ENCODE measurements at regions not wholly inside any gene's neighbourhood (a gene's known extent, or its start where the extent isn't known, plus 50 kb on each side); places are given as distances from the start of the nearest gene placed in this dataset.
"Not testable (repeated sequence)": the region's sequence is repeated elsewhere in the genome, so short reads cannot be mapped to it uniquely, and the experiment has no call there.

DNA sequence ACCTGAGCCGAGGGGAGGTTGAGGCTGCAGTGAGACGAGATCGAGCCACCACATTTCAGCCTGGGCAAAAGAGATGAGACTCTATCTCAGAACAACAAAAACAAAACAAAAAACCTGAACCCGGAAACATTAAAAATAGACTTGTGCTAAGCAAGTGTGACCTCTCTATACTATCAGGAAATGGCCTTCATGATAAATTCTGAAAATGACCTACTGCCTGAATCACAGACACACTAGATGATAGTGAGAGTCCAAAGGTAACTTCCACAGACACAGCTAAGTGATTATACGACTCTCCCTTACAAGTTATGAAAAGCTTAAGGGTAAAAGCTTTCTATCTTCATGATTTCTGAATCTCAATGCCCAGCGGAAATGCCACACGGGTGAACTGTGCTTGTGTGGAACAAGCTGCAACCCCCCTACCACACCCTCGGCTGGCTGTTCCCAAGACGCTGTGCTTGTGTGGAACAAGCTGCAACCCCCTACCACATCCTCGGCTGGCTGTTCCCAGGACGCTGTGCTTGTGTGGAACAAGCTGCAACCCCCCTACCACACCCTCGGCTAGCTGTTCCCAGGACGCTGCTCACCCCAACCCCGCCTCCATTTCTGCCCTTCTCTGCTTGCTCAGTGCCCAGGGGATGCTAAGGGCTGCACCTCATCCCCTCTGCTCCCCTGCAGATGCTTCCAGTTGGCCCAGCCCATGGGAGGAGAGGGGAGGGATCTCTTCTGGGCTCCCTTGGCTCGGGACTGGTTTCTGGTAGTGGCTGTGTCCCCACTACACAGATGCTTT is 56.2 kb upstream of the TNK2 start:
- H3K27ac ChIP-seq; H3K9me3 ChIP-seq; DNase-seq; H3K4me1 ChIP-seq; intact Hi-C loops (cut with DNase I); H3K27me3 ChIP-seq; H3K4me3 ChIP-seq: not testable (repeated sequence)
- ATAC-seq, result peak in 1 of 4 donors; percentile 35
- 88% methylated on average over 6 of the region's 15 CpGs for WGBS (ENCODE audit: insufficient coverage, low coverage, low lambda C conversion rate, missing lambda C conversion rate)
- peaks cover 0 to 25% (median 4%) of the 10 kb centered on the region in 4 donors for H3K36me3 ChIP-seq

DNA sequence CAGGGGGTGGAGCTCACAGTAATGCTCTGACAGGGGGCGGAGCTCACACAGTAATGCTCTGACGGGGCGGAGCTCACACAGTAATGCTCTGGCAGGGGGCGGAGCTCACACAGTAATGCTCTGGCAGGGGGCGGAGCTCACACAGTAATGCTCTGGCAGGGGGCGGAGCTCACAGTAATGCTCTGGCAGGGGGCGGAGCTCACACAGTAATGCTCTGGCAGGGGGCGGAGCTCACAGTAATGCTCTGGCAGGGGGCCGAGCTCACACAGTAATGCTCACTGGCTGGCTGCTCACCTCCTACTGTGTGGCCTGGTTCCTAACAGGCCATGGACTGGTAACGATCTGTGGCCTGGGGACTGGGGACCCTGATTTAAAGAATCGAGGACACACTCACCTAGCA is 53.9 kb upstream of the TNK2 start:
- peaks cover 0 to 20% (median 6%) of the 10 kb centered on the region in 4 donors for H3K4me1 ChIP-seq
- peaks cover 0 to 17% (median 2%) of the 10 kb centered on the region in 4 donors for H3K36me3 ChIP-seq
- no CpG with 5 or more reads among the region's 11 CpGs for WGBS (ENCODE audit: insufficient coverage, low coverage, low lambda C conversion rate, missing lambda C conversion rate)
- intact Hi-C loops (cut with DNase I); DNase-seq; H3K27ac ChIP-seq; H3K9me3 ChIP-seq; H3K27me3 ChIP-seq; H3K4me3 ChIP-seq; ATAC-seq: not testable (repeated sequence)

DNA sequence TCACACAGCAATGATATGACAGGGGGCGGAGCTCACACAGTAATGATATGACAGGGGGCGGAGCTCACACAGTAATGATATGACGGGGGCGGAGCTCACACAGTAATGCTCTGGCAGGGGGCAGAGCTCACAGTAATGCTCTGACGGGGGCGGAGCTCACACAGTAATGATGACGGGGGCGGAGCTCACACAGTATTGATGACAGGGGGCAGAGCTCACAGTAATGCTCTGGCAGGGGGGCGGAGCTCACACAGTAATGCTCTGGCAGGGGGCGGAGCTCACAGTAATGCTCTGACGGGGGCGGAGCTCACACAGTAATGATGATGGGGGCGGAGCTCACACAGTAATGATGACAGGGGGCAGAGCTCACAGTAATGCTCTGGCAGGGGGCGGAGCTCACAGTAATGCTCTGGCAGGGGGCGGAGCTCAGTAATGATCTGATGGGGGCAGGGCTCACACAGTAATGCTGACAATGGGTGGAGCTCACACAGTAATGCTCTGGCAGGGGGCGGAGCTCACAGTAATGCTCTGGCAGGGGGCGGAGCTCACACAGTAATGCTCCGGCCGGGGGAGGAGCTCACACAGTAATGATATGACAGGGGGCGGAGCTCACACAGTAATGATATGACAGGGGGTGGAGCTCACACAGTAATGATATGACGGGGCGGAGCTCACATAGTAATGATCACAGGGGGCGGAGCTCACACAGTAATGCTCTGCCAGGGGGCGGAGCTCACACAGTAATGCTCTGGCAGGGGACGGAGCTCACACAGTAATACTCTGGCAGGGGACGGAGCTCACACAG is 52.8 kb upstream of the TNK2 start:
- H3K4me3 ChIP-seq; ATAC-seq; DNase-seq; H3K27ac ChIP-seq; H3K27me3 ChIP-seq; intact Hi-C loops (cut with DNase I); H3K9me3 ChIP-seq: not testable (repeated sequence)
- Histone ChIP-seq H3K36me3 (peaks cover 0 to 12% (median 2%) of the 10 kb centered on the region in 4 donors), H3K4me1 (peaks cover 0 to 20% (median 6%) of the 10 kb centered on the region in 4 donors)
- 87% methylated on average over 13 of the region's 26 CpGs for WGBS (ENCODE audit: insufficient coverage, low coverage, low lambda C conversion rate, missing lambda C conversion rate)

DNA sequence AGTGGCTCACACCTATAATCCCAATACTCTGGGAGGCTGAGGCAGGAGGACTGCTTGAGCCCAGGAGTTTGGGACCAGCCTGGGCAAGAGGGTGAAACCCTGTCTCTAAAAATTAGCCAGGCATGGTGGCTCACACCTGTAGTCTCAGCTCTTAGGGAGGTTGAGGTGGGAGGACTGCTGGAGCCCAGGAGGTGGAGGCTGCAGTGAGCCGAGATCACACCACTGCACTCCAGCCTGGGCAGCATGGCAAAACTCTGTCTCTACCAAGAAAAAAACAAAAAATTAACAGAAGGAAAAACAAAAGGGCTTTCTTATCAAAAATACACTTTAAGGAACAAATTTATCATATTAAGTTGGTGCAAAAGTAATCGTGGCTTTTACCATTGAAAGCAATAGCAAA is 51.8 kb upstream of the TNK2 start:
- WGBS (ENCODE audit: insufficient coverage, low coverage, low lambda C conversion rate, missing lambda C conversion rate), result 89% methylated on average over 1 of the region's 2 CpGs
- DNase-seq; H3K4me3 ChIP-seq; H3K36me3 ChIP-seq; H3K9me3 ChIP-seq; intact Hi-C loops (cut with DNase I); H3K27me3 ChIP-seq: not testable (repeated sequence)
- Histone ChIP-seq H3K27ac (peak overlapping the region; percentile 32 to 63 (median 58)), H3K4me1 (peaks cover 0 to 20% (median 6%) of the 10 kb centered on the region in 4 donors)
- peak; percentile 3 to 17 (median 12) for ATAC-seq

DNA sequence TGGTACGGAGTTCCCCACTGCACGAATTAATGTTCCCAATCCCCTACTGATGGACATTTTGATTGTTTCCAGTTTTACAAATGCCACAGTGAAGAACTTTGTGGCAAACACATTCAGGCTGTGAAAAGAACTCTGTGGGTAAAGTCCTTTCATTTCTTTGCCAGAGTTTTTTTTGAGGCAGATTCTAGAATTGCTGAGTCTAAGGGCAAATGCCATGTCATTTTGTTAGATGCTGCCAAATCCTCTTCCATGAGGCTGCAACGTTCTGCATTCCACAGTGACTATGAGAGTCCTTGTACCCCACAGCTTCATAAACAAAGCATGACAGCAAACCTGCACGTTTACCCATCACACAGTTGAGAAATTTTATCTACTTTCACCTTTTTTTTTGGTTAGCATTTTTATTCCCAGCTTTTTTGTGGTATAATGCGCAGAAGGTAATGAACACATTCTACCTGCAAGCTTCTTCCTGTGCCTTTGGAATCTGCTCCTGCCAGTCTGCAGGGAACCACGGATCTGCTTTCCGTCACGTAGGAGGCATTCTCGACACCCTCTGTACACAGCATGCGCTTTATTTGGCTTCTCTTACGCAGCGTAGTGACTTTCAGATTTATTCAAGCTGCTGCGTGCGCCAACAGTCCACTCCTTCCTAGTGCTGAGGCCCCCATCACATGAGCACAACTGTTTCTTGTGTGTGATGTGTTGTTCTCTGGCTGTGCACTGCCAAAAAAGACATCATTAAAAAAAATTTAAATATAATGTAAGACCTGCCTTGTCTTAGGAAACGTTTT is 51.2 kb upstream of the TNK2 start:
- 33% methylated on average over 3 of the region's 15 CpGs for WGBS (ENCODE audit: insufficient coverage, low coverage, low lambda C conversion rate, missing lambda C conversion rate)
- peak; percentile 60 to 80 (median 72) for ATAC-seq
- Histone ChIP-seq H3K27ac (peak overlapping the region; percentile 50 to 78 (median 65)), H3K4me1 (peaks cover 0 to 20% (median 6%) of the 10 kb centered on the region in 4 donors)
- H3K4me3 ChIP-seq; H3K9me3 ChIP-seq; H3K27me3 ChIP-seq; H3K36me3 ChIP-seq; intact Hi-C loops (cut with DNase I); DNase-seq: not testable (repeated sequence)

DNA sequence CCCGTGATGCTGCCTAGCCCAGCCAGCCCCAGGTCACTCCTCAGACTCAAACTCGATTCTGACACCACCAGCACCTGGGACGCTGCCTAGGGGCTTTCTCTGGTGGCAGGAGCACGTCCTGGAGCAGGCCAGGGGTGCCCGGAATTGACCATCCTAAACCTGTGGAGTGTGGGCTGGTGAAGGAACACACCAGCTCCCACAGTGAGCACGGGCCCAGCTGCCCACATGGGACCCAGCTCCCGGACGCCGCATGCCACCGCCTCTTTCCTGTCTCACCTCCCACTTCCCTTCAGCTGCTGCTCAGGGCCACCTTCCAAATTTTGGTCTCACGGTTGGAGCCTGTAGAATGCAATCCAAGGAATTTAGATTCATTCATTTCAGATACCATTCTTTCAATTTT is 50.4 kb upstream of the TNK2 start:
- H3K27me3 ChIP-seq; H3K36me3 ChIP-seq; intact Hi-C loops (cut with DNase I); H3K4me3 ChIP-seq; H3K9me3 ChIP-seq; DNase-seq: not testable (repeated sequence)
- Histone ChIP-seq H3K4me1 (peaks cover 0 to 20% (median 6%) of the 10 kb centered on the region in 4 donors), H3K27ac (peak overlapping the region; percentile 50 to 78 (median 65))
- 69% methylated on average over 4 of the region's 11 CpGs for WGBS (ENCODE audit: insufficient coverage, low coverage, low lambda C conversion rate, missing lambda C conversion rate)
- peak in 2 of 4 donors; percentile 1 to 9 for ATAC-seq
